Loucy (cell line): ENCODE measurements at regions not wholly inside any gene's neighbourhood (a gene's known extent, or its start where the extent isn't known, plus 50 kb on each side); places are given as distances from the start of the nearest gene placed in this dataset.
"Not testable (repeated sequence)": the region's sequence is repeated elsewhere in the genome, so short reads cannot be mapped to it uniquely, and the experiment has no call there.

Experiments used
- H2AFZ ChIP-seq: fragments of 200-600 bp; sonication (generic); 2 replicates; pipeline ENCODE4 v1.6.0; 2016; ENCODE audit warnings: antibody characterized with exemption, mild to moderate bottlenecking, low read length, moderate library complexity
- H3F3A ChIP-seq: fragments of 200-600 bp; 2 replicates; pipeline ENCODE4 v1.6.0; 2016; ENCODE audit warnings: antibody characterized with exemption, low read depth, mild to moderate bottlenecking
- H3K27me3 ChIP-seq: fragments of 200-600 bp; sonication (generic); 2 replicates; pipeline ENCODE4 v1.6.1; 2014; ENCODE audit warnings: low read length, mild to moderate bottlenecking; ENCODE audit not compliant: insufficient read depth, poor library complexity, severe bottlenecking
- H3K36me3 ChIP-seq: fragments of 200-600 bp; sonication (generic); 2 replicates; pipeline ENCODE4 v1.6.1; 2016; ENCODE audit warnings: low read length; ENCODE audit not compliant: insufficient read depth
- H3K4me1 ChIP-seq: fragments of 200-600 bp; sonication (generic); 2 replicates; pipeline ENCODE4 v1.5.1; 2014; ENCODE audit warnings: low read length, mild to moderate bottlenecking; ENCODE audit not compliant: insufficient read depth, poor library complexity, severe bottlenecking
- H3K4me2 ChIP-seq: fragments of 200-600 bp; sonication (generic); 2 replicates; pipeline ENCODE4 v1.6.0; 2014; ENCODE audit warnings: antibody characterized with exemption, low read length, low read depth, mild to moderate bottlenecking; ENCODE audit not compliant: poor library complexity, severe bottlenecking
- H3K4me3 ChIP-seq: fragments of 200-600 bp; sonication (generic); 2 replicates; pipeline ENCODE4 v1.5.1; 2014; ENCODE audit warnings: low read length, mild to moderate bottlenecking, mixed read lengths; ENCODE audit not compliant: poor library complexity, severe bottlenecking
- H3K79me2 ChIP-seq: fragments of 200-600 bp; sonication (generic); 2 replicates; pipeline ENCODE4 v1.6.1; 2014; ENCODE audit warnings: low read length; ENCODE audit not compliant: insufficient read depth
- H3K9ac ChIP-seq: fragments of 200-600 bp; sonication (generic); 2 replicates; pipeline ENCODE4 v1.6.0; 2014; ENCODE audit warnings: mild to moderate bottlenecking, low read depth, low read length, moderate library complexity; ENCODE audit not compliant: poor library complexity, severe bottlenecking
- H3K9me2 ChIP-seq: fragments of 200-600 bp; sonication (generic); replicated peaks from 2 replicates; pipeline ENCODE4 v1.6.1; 2016; ENCODE audit warnings: low read depth, low read length, mixed read lengths
- H3K9me3 ChIP-seq: fragments of 200-600 bp; sonication (generic); 2 replicates; pipeline ENCODE4 v1.6.1; 2014; ENCODE audit warnings: mild to moderate bottlenecking, antibody characterized with exemption, low read length, low read depth; ENCODE audit not compliant: insufficient read depth
- H4K20me1 ChIP-seq: fragments of 200-600 bp; sonication (generic); 2 replicates; pipeline ENCODE4 v1.6.0; 2014; ENCODE audit warnings: antibody characterized with exemption, low read length, mild to moderate bottlenecking; ENCODE audit not compliant: insufficient read depth, poor library complexity, severe bottlenecking
- CTCF ChIP-seq: fragments of 200-600 bp; sonication (generic); conservative IDR thresholded peaks from 2 replicates; pipeline ENCODE4 v1.5.1; 2014; ENCODE audit warnings: mild to moderate bottlenecking, antibody characterized with exemption, low read length
- EZH2phosphoT487 ChIP-seq: fragments of 200-600 bp; IDR thresholded peaks from 2 replicates; pipeline ENCODE4 v1.6.1; 2018; ENCODE audit warnings: antibody characterized with exemption, mild to moderate bottlenecking, moderate library complexity, borderline replicate concordance

DNA sequence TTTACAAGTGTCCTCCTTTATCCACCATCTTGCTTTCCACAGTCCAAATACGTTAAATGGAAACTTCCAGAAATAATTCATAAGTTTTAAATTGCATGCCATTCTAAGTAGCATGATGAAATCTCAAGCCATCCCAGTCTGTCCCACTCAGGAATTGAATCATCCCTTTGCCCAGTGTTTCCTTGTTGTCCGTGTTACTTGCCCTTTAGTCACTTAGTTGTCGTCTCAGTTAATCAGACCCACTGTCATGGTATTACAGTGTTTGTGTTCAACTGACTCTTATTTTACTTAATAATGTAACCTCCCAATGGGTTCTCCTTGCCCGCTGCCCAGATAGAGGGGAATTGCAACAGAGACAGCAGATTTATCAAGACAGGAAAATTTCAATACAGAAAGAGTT lies 77.6 kb upstream of the NDN start:
- no peak overlapping the region for H3K4me2 ChIP-seq
- H3K9me2 ChIP-seq = no peaks in the 10 kb centered on the region
- H3K4me3 ChIP-seq = no peak overlapping the region
- H2AFZ ChIP-seq = no peak overlapping the region
- no peaks in the 10 kb centered on the region for H4K20me1 ChIP-seq
- no peaks in the 10 kb centered on the region for H3K79me2 ChIP-seq
- no peaks in the 10 kb centered on the region for H3F3A ChIP-seq
- H3K9ac ChIP-seq = no peak overlapping the region
- TF ChIP-seq CTCF = no peak
- TF ChIP-seq EZH2phosphoT487 = no peak
- no peaks in the 10 kb centered on the region for H3K9me3 ChIP-seq
- no peaks in the 10 kb centered on the region for H3K36me3 ChIP-seq
- no peaks in the 10 kb centered on the region for H3K27me3 ChIP-seq
- no peaks in the 10 kb centered on the region for H3K4me1 ChIP-seq

DNA sequence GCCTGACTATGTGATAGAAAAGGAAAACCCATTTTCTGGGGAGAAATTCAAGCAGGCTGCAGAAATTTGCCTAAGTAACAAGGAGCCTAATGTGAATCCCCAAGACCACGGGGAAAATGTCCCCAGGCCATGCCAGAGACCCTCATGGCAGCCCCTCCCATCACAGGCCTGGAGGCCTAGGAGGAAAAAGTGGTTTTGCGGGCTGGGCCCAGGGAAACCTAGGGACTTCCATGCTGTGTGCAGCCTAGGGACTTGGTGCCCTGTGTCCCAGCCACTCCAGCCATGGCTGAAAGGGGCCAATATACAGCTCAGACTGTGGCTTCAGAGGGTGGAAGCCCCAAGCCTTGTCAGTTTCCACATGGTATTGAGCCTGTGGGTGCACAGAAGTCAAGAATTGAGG lies 79.7 kb upstream of the NDN start:
- not testable (repeated sequence) for H4K20me1 ChIP-seq, H3K4me1 ChIP-seq, H3K9ac ChIP-seq, H3K36me3 ChIP-seq, H3K27me3 ChIP-seq, H2AFZ ChIP-seq, H3K9me2 ChIP-seq, H3K79me2 ChIP-seq, H3K9me3 ChIP-seq, H3F3A ChIP-seq, H3K4me2 ChIP-seq, H3K4me3 ChIP-seq

- Histone ChIP-seq H3K9ac (no peak overlapping the region), H3K4me1 (no peaks in the 10 kb centered on the region), H2AFZ (no peak overlapping the region), H3F3A (no peaks in the 10 kb centered on the region), H4K20me1 (no peaks in the 10 kb centered on the region), H3K4me2 (no peak overlapping the region), H3K9me2 (no peaks in the 10 kb centered on the region), H3K79me2 (no peaks in the 10 kb centered on the region), H3K27me3 (no peaks in the 10 kb centered on the region), H3K36me3 (no peaks in the 10 kb centered on the region), H3K4me3 (no peak overlapping the region), H3K9me3 (no peaks in the 10 kb centered on the region)
- TF ChIP-seq CTCF (no peak), EZH2phosphoT487 (no peak)
Measured at GRCh38 chr15:23773093-23773492, 86.0 kb upstream of the NDN start.

GRCh38 chr15:23787346-23788105 lies 100.4 kb upstream of the NDN start:
- H4K20me1 ChIP-seq = no peaks in the 10 kb centered on the region
- no peak for TF ChIP-seq CTCF
- TF ChIP-seq EZH2phosphoT487 = no peak
- H3K27me3 ChIP-seq = no peaks in the 10 kb centered on the region
- no peak overlapping the region for H3K4me3 ChIP-seq
- no peak overlapping the region for H3K4me2 ChIP-seq
- no peaks in the 10 kb centered on the region for H3K36me3 ChIP-seq
- no peak overlapping the region for H2AFZ ChIP-seq
- H3K4me1 ChIP-seq = no peaks in the 10 kb centered on the region
- no peaks in the 10 kb centered on the region for H3K79me2 ChIP-seq
- H3K9ac ChIP-seq = no peak overlapping the region
- H3K9me2 ChIP-seq = no peaks in the 10 kb centered on the region
- no peaks in the 10 kb centered on the region for H3F3A ChIP-seq
- no peaks in the 10 kb centered on the region for H3K9me3 ChIP-seq
